ENCODE measurements at regions not wholly inside any gene's neighbourhood (a gene's known extent, or its start where the extent isn't known, plus 50 kb on each side); places are given as distances from the start of the nearest gene placed in this dataset.

DNA sequence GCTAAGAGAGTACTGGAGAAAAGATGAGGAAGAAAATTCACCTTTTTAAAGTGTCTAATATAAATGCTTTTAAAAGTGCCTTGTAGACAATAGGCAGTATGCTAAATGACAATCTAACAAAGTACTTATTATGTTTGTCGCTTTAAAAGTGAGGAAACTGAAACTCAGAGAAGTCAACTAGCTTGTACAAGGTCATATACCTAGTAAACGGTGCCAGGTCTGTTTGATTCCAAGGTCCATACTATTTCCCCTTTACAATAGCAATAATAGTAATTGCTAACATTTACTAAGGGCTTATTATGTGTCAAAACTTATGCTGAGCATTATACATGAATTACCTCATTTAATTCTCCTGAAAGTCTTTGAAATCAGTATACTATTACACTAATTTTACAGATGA lies 328.6 kb upstream of the SLC24A2 start:
- no peak for DNase-seq (ENCODE audit: low spot score)

DNA sequence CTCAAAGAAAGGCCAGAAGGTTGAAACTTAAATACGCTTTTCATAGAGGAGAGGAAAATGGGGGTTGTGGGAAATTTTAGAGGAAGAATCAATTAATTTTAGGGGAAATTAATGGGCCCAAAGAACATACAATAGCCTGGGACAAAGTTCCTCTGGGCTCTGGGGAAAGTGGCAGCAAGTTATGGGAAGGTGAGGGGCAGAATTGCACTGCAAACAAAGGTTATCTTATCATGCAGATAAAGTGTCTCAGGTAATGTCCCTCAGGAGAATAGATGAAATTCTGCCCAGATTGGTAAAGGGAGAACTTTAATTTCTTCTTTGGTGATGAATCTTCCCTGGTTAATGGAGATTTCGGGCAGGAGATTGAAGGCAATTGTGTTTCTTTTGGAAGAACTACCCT lies 326.1 kb upstream of the SLC24A2 start:
- no peak for DNase-seq (ENCODE audit: low spot score)

- DNase-seq (ENCODE audit: low spot score), result no peak
Measured at GRCh38 chr9:20112205-20112783, 323.5 kb upstream of the SLC24A2 start.

DNA sequence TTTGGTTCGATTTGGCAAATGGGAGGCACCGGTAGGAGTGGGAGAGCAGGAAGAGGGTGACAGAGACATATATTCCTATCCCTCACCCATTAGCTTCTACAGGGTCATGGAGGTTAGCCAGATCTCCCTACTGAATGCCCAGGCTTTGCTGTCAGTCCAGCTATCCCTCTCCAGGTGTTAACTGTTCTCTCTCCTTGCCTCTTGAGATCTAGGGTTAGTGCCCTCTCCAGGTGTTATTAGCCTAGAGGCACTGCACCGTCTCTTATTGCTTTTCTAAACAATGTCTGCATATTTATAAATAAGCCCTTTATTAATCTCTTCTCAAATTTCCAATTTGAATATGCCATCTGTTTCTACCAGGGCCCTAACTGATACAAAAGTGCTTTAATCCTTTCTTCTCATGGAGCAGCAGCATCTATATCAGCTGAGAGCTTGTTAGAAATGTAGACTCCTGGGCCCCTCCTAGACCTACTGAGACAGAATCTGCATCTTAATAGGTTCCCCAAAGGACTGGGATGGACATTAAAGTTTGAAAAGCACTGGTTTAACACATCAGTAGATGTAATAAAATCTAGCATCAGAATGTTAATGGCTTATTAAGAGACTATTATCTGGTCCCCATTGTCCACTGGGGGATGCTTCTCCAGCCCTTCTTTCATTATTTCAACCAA lies 322.5 kb upstream of the SLC24A2 start:
- no peak for DNase-seq (ENCODE audit: low spot score)

- DNase-seq (ENCODE audit: low spot score), result no peak
Measured at GRCh38 chr9:20095430-20096092, 306.7 kb upstream of the SLC24A2 start.

DNA sequence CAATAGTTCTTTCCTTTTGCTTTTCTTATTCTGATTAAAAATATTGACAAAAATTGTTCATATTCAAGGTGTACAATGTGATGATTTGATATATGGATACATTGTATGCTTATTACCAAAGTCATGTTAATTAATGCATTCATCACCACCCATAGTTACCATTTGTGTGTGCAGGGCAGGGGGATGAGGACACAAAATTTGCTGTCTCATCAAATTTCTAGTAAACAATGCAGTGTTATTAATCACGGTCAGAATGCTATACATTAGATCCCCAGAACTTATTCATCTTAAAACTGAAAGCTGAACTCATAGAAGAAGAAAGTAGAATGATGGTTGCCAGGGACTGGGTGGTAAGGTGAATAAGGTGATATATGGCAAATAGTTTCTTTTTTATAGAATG lies 303.7 kb upstream of the SLC24A2 start:
- DNase-seq (ENCODE audit: low spot score), result no peak

- no peak for DNase-seq (ENCODE audit: low spot score)
Measured at GRCh38 chr9:20087481-20087880, 298.6 kb upstream of the SLC24A2 start.

DNA sequence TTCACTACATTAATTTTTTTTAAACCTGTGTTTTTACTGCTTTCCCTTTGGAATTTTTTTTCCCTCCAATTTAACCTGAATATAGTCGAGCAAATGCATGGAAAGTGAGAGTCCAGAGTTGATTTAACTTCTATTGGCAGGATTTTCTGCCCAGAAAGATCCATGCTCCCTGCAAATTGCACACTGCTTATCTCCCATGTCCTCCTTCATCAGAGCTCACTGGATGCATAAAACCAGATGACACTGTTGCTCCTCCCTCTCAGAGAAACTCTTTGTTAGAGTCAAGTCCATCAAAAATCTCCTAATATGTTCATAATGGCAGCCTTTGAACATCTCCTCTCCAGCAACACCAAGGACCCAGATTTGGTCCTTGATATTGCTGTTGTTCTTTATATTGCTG lies 297.0 kb upstream of the SLC24A2 start:
- no peak for DNase-seq (ENCODE audit: low spot score)

DNA sequence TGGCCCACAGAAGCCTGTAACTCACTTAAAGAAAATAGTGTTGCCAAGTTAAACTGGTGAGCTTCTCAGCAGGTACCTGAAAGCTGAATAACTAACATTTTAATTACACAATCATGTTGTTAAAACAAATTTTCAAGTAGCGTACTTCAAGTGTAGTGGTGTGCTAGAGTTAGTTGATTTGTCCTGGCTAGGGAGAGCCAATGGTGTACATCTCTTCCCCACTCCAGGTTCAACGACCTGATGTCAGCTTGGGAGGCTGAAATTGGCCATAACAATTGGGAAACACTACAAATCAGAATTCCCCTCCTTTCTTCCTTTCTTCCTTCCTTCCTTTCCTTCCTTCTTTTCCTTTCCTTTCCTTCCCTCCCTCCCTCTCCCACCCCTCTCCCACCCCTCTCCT lies 295.3 kb upstream of the SLC24A2 start:
- DNase-seq (ENCODE audit: low spot score), result no peak

GRCh38 chr9:20083390-20083789 lies 294.6 kb upstream of the SLC24A2 start:
- DNase-seq (ENCODE audit: low spot score), result no peak

- DNase-seq (ENCODE audit: low spot score), result no peak
Measured at GRCh38 chr9:20082831-20083230, 294.0 kb upstream of the SLC24A2 start.

- no peak for DNase-seq (ENCODE audit: low spot score)
Measured at GRCh38 chr9:20082406-20082805, 293.6 kb upstream of the SLC24A2 start.

DNA sequence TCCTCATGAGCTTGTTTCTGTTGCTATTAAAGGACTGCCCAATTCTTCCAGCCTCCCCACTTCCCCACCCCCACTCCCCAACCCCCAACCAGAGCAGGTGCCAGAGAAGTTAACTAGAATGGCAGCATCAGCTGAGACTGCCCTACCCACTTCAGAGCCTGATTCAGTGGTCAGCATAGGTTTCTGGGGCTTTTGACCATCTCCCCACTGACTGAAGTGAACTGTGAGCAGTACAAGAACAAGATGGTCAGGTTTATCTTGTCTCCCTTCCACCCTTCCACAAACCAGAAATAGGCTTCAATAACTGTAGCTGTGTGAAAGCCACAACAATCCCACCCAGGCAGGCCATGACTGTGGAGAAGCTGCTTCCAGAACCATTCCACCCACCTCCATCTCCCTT lies 289.4 kb upstream of the SLC24A2 start:
- no peak for DNase-seq (ENCODE audit: low spot score)

GRCh38 chr9:20074291-20074690 lies 285.5 kb upstream of the SLC24A2 start:
- no peak for DNase-seq (ENCODE audit: low spot score)

DNA sequence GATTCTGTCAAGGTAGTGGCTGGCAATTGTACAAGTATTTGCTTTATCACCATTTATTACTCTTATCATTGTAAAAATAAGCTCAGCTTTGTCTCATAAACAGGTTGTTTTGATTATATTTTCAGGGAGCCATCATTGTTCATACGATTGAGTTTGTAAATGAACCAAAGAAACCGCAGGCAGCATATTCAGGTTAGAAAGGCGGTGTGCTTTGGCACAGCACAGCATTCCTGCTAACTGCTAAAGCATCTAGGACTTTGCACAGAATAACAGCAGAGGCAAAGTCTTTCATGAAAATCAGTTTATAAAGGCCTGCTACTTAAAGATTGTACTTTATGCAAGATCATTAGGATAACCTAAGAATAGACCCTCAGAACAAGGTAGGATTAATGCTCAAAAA lies 281.5 kb upstream of the SLC24A2 start:
- no peak for DNase-seq (ENCODE audit: low spot score)

DNA sequence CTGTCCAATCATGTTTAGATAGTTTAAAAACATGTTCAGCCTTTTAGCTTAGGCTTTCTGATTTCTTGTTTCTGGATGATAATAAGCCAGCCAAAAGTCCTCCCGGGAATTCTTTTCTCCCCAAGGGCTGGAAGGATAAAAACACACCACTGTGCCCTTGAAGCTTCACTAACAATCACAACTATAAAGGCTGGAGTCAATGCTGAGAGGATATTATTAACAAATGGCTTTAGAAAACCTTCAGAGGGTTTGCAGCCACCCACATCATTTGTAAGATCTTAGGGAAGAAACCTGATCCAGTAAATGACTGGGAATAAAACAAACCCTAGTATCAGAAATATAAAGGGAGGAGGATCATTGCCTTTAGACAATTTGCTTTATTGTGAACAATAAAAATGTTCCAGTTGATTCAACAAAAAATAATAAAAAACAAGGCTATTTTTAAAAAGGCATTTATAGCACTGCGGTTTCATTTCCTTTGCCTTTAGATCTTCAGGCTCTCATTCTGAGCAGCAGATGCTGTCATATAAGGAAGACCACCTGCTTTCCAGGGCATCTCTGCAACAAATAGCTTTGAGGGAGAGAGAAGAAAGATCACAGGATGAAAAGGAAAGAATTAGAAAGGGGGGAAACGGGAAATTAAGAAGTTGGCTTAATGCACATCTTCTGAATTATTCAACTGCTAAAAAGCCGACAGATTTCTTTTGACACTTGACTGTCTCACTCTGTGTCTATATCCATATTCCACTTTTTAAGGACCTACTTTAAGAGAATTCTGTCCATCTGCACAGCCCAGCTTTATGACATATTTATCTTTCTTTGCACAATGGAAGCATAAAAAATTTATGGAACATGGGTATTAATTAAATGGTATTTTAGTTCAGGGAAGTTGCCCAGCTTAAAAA lies 277.2 kb upstream of the SLC24A2 start:
- no peak for DNase-seq (ENCODE audit: low spot score)

- DNase-seq (ENCODE audit: low spot score), result no peak
Measured at GRCh38 chr9:20065046-20065445, 276.2 kb upstream of the SLC24A2 start.

DNA sequence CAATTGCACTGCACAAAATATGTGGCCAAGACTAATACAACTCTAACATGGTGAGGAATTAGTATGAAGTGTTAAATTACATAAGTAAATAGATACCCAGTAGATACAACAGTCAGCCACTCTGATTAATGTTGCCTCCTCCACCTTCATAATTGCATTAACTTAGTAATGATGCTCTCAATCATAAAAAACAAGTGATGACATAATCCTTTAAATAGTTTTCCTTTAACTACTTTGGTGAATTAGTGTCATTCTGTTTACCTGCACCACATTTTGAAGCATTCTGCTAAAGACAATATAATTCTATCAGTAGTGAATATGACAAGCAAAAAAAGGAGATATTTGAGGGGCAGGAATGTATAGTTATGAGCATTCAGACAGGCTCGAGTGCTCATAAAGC lies 265.9 kb upstream of the SLC24A2 start:
- DNase-seq (ENCODE audit: low spot score), result no peak

DNA sequence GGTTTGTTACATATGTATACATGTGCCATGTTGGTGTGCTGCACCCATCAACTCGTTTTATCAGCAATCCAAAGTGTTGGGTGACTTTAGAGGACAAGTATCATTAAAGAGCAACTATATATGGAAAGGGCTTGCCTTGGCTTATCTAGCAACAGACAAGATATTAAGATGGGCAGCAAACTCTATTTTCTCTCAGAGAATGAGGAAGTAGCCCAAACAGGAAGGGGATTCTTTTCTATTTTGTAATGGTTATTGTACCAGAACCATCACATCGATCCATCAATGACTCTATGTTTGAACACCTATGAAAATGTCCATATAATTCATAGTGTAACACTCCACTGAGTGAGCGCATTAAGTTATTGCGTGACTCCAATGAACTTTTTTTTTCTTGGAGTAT lies 260.1 kb upstream of the SLC24A2 start:
- no peak for DNase-seq (ENCODE audit: low spot score)

GRCh38 chr9:20048437-20048836 lies 259.6 kb upstream of the SLC24A2 start:
- no peak for DNase-seq (ENCODE audit: low spot score)

- DNase-seq (ENCODE audit: low spot score), result no peak
Measured at GRCh38 chr9:20044686-20045085, 255.8 kb upstream of the SLC24A2 start.

DNA sequence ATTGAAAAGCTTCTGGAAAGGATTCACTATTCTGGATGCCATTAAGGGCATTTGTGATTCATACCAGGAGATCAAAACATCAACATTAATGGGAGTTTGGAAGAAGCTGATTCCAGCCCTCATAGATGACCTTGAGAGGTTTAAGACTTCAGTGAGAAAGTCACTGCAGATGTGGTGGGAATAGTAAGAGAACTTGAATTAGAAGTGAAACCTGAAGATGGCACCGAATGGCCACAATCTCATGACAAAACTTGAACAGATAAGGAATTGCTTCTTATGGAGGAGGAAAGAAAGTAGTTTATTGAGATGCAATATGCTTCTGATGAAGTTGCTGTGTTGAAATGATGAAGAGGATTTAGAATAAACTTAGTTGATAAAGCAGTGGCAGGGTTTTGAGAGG lies 254.6 kb upstream of the SLC24A2 start:
- DNase-seq (ENCODE audit: low spot score), result no peak

- DNase-seq (ENCODE audit: low spot score), result no peak
Measured at GRCh38 chr9:20043035-20043434, 254.2 kb upstream of the SLC24A2 start.

Data from mucosa of gallbladder (tissue), 1 donor.